ENCODE measurements at regions not wholly inside any gene's neighbourhood (a gene's known extent, or its start where the extent isn't known, plus 50 kb on each side); places are given as distances from the start of the nearest gene placed in this dataset.

DNA sequence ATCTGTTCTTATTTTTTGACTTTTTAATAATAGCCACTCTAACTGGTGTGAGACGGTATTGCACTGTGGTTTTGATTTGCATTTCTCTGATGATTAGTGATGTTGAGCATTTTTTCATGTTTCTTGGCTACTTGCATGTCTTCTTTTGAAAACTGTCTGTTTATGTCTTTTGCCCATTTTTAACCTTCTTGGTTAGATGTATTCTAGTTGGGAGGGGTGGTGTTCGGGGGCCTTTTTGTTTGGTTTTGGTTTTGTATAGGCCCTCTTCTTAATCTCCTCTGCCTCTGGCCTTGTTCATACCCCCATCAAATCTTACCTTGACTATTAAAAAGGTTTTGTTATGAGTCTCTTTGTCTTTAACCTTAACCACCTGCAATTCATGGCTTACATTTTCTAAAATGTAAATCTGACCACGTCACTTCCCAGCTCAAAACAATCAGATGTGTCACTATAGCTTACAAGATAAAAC lies 107.8 kb upstream of the NR4A3 start:
- TF ChIP-seq, protein P1, sequence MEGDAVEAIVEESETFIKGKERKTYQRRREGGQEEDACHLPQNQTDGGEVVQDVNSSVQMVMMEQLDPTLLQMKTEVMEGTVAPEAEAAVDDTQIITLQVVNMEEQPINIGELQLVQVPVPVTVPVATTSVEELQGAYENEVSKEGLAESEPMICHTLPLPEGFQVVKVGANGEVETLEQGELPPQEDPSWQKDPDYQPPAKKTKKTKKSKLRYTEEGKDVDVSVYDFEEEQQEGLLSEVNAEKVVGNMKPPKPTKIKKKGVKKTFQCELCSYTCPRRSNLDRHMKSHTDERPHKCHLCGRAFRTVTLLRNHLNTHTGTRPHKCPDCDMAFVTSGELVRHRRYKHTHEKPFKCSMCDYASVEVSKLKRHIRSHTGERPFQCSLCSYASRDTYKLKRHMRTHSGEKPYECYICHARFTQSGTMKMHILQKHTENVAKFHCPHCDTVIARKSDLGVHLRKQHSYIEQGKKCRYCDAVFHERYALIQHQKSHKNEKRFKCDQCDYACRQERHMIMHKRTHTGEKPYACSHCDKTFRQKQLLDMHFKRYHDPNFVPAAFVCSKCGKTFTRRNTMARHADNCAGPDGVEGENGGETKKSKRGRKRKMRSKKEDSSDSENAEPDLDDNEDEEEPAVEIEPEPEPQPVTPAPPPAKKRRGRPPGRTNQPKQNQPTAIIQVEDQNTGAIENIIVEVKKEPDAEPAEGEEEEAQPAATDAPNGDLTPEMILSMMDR (IDR thresholded peaks at IDR 0.05), result no peak
- intact Hi-C loops (cut with DNase I), result no loop called here
- H3K4me1 ChIP-seq, result no peaks in the 10 kb centered on the region
- H3K27me3 ChIP-seq, result no peaks in the 10 kb centered on the region
- ATAC-seq (no peak), DNase-seq (no peak)
- H3K4me3 ChIP-seq, result no peak overlapping the region
- H3K9me3 ChIP-seq, result no peaks in the 10 kb centered on the region
- H3K27ac ChIP-seq, result no peak overlapping the region
- H3K36me3 ChIP-seq, result no peaks in the 10 kb centered on the region

DNA sequence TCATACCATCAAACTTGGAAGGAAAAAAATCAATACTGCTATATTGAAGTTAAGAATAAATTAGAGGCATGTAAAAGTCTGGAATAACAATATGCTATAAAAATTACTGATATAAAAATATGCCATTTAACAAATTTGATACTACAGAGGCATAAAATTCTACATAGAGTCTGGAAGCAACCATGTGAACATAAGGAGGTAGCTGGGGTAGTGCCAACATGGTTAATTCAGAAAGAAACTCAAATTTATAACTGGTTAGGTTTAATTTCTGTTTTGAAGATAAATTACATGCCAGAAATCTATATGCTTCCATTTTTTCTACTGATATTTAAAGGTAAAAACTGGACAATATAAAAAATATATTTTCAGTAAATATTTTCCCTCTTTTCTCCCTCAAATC lies 103.1 kb upstream of the NR4A3 start:
- intact Hi-C loops (cut with DNase I), result no loop called here
- Histone ChIP-seq H3K9me3 (no peaks in the 10 kb centered on the region), H3K4me1 (peaks cover 0 to 14% of the 10 kb centered on the region in 2 donors), H3K27ac (no peak overlapping the region), H3K27me3 (peaks cover 0 to 3% of the 10 kb centered on the region in 2 donors), H3K4me3 (no peak overlapping the region), H3K36me3 (no peaks in the 10 kb centered on the region)
- ATAC-seq, result no peak
- DNase-seq, result no peak
- TF ChIP-seq, protein P1 (IDR thresholded peaks at IDR 0.05), result no peak

DNA sequence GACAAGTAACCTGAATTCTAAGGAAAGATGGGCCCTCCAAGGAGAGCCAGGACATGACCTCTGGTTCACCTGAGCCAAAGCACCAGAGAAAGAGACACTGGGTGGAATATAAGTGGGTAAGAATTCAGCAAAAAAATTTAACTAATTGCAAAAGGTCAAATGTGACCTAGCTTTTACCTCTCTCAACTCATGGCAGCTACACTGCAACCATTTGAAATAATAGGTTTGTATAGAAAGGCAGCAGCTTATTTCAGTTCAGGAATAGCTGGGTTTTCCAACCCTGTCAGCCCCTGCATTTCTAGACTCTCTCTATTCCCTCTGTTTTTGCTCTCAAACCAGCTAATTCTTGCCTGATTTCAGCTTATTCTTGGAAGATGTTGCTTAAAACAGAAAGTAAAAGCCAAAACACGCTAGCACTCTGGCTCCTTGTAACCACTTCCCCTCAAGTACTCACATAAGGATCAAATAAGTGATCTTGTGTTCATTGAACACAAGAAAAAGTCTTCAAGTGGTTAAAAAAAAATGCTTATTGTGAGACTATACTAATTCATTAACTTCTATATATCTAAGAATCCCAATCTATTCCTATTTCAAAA lies 101.1 kb upstream of the NR4A3 start:
- Histone ChIP-seq H3K4me1 (peaks cover 0 to 14% of the 10 kb centered on the region in 2 donors), H3K36me3 (no peaks in the 10 kb centered on the region), H3K9me3 (no peaks in the 10 kb centered on the region), H3K27ac (peak overlapping the region; percentile 67 to 69), H3K4me3 (peak overlapping the region; percentile 12 to 15), H3K27me3 (peaks cover 0 to 3% of the 10 kb centered on the region in 2 donors)
- TF ChIP-seq, protein P1 (IDR thresholded peaks at IDR 0.05), result no peak
- intact Hi-C loops (cut with DNase I), result no loop called here
- ATAC-seq (peak; percentile 88), DNase-seq (peak in 1 of 4 donors; percentile 34)

DNA sequence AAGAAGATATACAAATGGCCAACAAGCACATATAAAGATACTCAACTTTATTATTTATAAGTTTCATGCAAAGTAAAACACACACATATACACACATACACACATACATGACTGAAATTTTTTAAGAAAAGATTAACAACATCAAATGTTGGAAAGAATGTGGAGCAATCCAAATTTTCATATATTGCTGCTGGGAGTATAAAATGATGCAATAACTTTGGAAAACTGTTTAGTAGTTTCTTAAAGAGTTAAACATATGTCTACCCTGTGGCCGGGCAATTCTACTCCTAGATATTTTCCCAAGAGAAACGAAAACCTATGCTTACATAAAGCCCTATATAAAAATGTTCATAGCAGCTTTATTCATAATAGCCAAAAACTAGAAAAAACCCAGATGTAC lies 99.8 kb upstream of the NR4A3 start:
- ATAC-seq (no peak), DNase-seq (no peak)
- intact Hi-C loops (cut with DNase I), result no loop called here
- H3K4me1 ChIP-seq, result peaks cover 0 to 14% of the 10 kb centered on the region in 2 donors
- TF ChIP-seq, protein P1 (IDR thresholded peaks at IDR 0.05), result no peak
- H3K9me3 ChIP-seq, result no peaks in the 10 kb centered on the region
- no peak overlapping the region for H3K4me3 ChIP-seq
- H3K27ac ChIP-seq, result no peak overlapping the region
- H3K27me3 ChIP-seq, result peaks cover 0 to 3% of the 10 kb centered on the region in 2 donors
- no peaks in the 10 kb centered on the region for H3K36me3 ChIP-seq

DNA sequence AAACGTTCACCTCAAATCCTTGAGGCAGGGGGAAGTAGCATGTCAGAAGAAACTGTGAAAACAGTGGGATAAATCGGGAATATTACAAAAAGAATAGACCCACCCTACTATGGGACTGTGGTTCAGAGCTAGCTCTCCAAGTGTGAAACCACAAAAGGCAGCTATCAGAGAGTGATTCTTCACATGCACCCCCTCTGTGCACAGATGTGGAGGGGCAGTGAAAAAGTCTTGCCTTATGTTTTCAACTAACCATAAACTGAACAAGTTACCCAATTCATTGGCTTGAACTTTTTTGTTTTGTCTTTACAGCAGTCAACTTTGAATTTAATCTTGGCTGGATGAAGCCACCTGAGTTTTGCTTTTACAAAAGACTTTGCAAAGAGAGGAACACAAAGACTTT lies 98.8 kb upstream of the NR4A3 start:
- peaks cover 0 to 14% of the 10 kb centered on the region in 2 donors for H3K4me1 ChIP-seq
- TF ChIP-seq, protein P1 (IDR thresholded peaks at IDR 0.05), result no peak
- no peak overlapping the region for H3K4me3 ChIP-seq
- peaks cover 0 to 3% of the 10 kb centered on the region in 2 donors for H3K27me3 ChIP-seq
- H3K9me3 ChIP-seq, result no peaks in the 10 kb centered on the region
- DNase-seq (no peak), ATAC-seq (no peak)
- no peaks in the 10 kb centered on the region for H3K36me3 ChIP-seq
- H3K27ac ChIP-seq, result no peak overlapping the region
- intact Hi-C loops (cut with DNase I), result no loop called here

Data from left lung (tissue), 4 donors.